Esophagus mucosa (tissue), 1 donor: ENCODE measurements at regions not wholly inside any gene's neighbourhood (a gene's known extent, or its start where the extent isn't known, plus 50 kb on each side); places are given as distances from the start of the nearest gene placed in this dataset.
"Not testable (repeated sequence)": the region's sequence is repeated elsewhere in the genome, so short reads cannot be mapped to it uniquely, and the experiment has no call there.

Experiments
- ATAC-seq: fragments of 200-7000 bp; cut with Tn5 transposase; one replicate; pipeline ENCODE4 v1.9.1; 2020
- donor health status: DM: yes; HTN: yes; CAD: no.

- ATAC-seq, result no peak
Observed at GRCh38 chr12:63508543-63508942, 159.8 kb downstream of the DPY19L2 start.

- no peak for ATAC-seq
Observed at GRCh38 chr12:63499567-63499966, 168.7 kb downstream of the DPY19L2 start.

- no peak for ATAC-seq
Observed at GRCh38 chr12:63498239-63498638, 170.1 kb downstream of the DPY19L2 start.

- no peak for ATAC-seq
Observed at GRCh38 chr12:63496654-63497053, 171.6 kb downstream of the DPY19L2 start.

GRCh38 chr12:63495974-63496373, 172.3 kb downstream of the DPY19L2 start:
- no peak for ATAC-seq

GRCh38 chr12:63493357-63493756, 174.9 kb downstream of the DPY19L2 start:
- not testable (repeated sequence) for ATAC-seq

GRCh38 chr12:63480186-63480585, 188.1 kb downstream of the DPY19L2 start:
- no peak for ATAC-seq

- ATAC-seq, result no peak
Observed at GRCh38 chr12:63470161-63470560, 198.1 kb downstream of the DPY19L2 start.

- ATAC-seq, result no peak
Observed at GRCh38 chr12:63467951-63468350, 200.3 kb downstream of the DPY19L2 start.

- no peak for ATAC-seq
Observed at GRCh38 chr12:63457857-63458256, 210.4 kb downstream of the DPY19L2 start.

GRCh38 chr12:63457428-63457827, 210.9 kb downstream of the DPY19L2 start:
- no peak for ATAC-seq

GRCh38 chr12:63450816-63451215, 217.5 kb downstream of the DPY19L2 start:
- no peak for ATAC-seq

GRCh38 chr12:63450334-63450733, 218.0 kb downstream of the DPY19L2 start:
- ATAC-seq, result no peak

- ATAC-seq, result no peak
Observed at GRCh38 chr12:63445224-63445880, 222.9 kb downstream of the DPY19L2 start.

- ATAC-seq, result no peak
Observed at GRCh38 chr12:63440048-63440447, 228.2 kb downstream of the DPY19L2 start.

- ATAC-seq, result not testable (repeated sequence)
Observed at GRCh38 chr12:63434384-63434783, 233.9 kb downstream of the DPY19L2 start.

GRCh38 chr12:63427969-63428368, 240.3 kb downstream of the DPY19L2 start:
- ATAC-seq, result not testable (repeated sequence)

GRCh38 chr12:63427029-63427428, 241.3 kb downstream of the DPY19L2 start:
- ATAC-seq, result not testable (repeated sequence)

- ATAC-seq, result no peak
Observed at GRCh38 chr12:63424671-63425070, 243.6 kb downstream of the DPY19L2 start.

- ATAC-seq, result no peak
Observed at GRCh38 chr12:63423839-63424238, 244.5 kb downstream of the DPY19L2 start.

GRCh38 chr12:63420206-63420644, 248.1 kb downstream of the DPY19L2 start:
- ATAC-seq, result no peak

- peak; percentile 77 for ATAC-seq
Observed at GRCh38 chr12:63419154-63419553, 249.1 kb downstream of the DPY19L2 start.

- ATAC-seq, result no peak
Observed at GRCh38 chr12:63416788-63417187, 251.5 kb downstream of the DPY19L2 start.

GRCh38 chr12:63415357-63415756, 252.9 kb downstream of the DPY19L2 start:
- no peak for ATAC-seq

GRCh38 chr12:63410197-63410596, 258.1 kb downstream of the DPY19L2 start:
- no peak for ATAC-seq
